HG03280 (cell line): ENCODE measurements at regions not wholly inside any gene's neighbourhood (a gene's known extent, or its start where the extent isn't known, plus 50 kb on each side); places are given as distances from the start of the nearest gene placed in this dataset.

ENCODE experiments used
- ATAC-seq: cut with Tn5 transposase; IDR thresholded peaks from one replicate; pipeline ENCODE4 v1.9.1; 2021; ENCODE audit warnings: mild to moderate bottlenecking, moderate library complexity; ENCODE audit not compliant: unreplicated experiment

DNA sequence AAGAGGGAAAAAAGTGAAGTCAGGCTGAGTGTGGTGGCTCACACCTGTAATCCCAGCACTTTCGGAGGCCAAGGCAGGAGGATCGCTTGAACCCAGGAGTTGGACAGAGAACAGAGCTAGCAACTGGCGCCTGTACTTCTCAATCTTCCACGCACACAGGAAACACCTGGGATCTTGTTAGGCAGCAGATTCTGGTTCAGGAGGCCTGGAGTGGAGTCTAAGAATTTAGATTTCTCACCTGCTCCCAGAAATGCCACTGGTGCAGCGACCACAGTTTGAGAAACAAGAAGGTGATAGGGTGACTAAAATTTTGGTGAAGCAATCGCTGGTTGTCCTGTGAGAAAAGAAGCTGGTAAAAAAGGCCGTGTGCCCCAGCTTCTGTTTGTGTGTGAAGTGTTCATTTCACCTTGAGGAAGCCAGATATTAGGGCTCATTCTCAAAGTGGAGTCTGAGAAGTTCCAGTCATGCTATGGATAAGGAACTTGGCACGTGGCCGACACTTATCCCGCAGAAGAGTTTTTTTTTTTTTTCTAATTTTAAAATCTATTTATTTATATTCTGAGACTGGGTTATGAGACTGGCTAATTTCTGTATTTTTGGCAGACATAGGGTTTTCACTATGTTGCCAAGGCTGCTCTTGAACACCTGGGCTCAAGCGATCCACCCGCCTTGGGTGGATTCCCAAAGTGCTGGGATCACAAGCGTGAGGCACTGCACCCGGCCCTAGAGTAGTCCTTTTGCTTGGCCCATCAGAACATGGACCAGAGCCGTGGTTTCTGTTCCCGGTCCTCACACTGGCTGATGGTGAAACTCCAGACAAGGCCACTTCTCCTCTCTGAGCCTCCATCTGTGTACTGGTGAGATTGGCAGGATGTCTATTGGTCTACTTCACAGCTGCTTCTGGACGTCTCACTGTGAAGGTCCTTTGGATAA is 324.6 kb upstream of the PROK2 start:
- ATAC-seq: no peak

DNA sequence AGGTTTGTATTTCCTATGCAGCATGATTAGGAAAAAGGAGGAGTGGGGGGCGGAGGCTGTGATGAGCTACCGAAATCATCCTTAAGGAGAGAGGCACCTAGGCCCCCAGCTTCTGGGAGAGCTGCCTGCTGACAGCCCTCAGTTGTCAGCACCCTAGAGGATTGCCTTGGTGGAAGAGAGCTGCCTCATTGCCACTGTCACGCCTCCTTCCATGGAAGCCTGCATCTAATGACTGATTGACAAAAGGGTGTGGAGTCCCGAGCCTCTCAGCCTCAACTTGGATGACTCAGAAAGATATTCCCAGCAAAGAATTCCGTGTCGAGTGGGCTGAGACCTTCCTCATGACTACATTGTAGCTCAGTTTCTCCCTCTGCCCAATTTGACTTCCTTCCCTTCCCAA is 320.4 kb upstream of the PROK2 start:
- no peak for ATAC-seq

DNA sequence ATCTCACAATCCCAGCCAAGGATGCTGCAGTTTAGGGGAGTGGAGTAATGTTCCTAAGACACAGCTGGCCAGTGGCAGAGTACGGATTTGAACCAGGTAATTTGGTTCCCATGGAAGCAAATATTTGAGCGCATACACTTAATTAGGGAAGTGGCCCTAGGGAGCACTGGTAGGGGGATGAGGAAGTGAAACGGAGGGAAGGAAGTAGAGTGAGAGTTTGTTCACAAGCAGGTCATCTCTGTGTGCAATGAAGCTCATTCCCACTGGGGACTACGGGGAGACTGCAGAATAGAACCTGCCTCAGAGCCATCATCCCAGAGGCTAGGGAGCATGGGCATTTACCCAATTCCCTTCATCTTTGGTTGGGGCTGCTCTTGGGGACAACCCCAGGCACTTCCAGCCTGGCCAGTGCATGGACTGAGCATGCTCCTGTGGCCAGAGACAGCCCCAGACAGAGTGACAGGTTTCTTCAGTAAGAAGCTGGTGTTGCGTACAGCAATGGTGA is 317.2 kb upstream of the PROK2 start:
- peak; percentile 67 for ATAC-seq

GRCh38 chr3:72101494-72101893 is 316.5 kb upstream of the PROK2 start:
- ATAC-seq: no peak

DNA sequence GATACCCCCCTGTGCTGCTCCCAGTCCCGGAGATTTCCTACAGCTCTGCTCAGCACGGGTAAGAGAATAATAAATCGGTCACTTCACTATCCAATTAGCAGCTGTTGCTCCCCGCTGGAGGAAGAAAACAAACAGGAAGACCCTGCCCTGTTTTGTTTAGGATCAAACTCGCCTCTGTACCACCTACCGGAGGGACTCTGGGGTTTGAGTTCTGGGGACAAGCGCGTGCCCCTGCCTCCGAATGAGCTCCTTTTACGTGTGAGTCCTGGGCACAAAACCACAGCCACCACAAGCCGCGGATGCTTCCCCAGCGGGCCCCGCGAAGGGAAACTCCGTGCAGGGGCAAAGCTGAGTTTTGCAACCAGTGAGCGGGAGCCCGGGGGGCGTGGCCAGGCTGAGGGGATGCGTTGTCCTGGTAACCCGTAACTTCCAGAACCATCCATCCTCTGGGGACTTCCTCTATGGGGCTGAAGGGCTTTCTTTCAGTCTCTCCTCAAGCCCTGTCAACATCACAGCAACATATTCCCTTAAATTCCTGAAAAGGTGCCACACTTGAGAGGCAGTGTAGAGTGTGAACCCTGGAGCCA is 315.7 kb upstream of the PROK2 start:
- peak; percentile 54 for ATAC-seq

GRCh38 chr3:72100080-72100511 is 315.1 kb upstream of the PROK2 start:
- ATAC-seq: no peak

GRCh38 chr3:72099326-72100079 is 314.6 kb upstream of the PROK2 start:
- no peak for ATAC-seq

- no peak for ATAC-seq
These were observed 312.1 kb upstream of the PROK2 start for GRCh38 chr3:72097053-72097452.

GRCh38 chr3:72095521-72095920 is 310.6 kb upstream of the PROK2 start:
- ATAC-seq: no peak

DNA sequence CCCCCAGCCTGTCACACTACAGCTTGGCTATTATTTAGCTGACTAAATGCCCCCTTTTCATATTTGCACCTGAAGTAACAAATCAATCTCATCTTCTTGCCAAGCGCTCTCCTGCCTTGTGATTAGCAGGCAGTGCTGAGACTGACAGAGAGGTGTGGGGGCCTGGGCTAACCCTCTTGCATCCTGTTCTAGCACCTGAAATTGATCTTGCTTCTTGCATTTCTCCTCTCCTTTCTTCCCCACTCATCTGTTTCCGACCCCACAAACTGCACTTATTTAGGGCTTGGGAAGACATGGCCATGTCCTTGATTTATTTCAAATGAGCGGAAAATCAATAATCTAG is 309.0 kb upstream of the PROK2 start:
- ATAC-seq: no peak

GRCh38 chr3:72093270-72093991 is 308.5 kb upstream of the PROK2 start:
- no peak for ATAC-seq

DNA sequence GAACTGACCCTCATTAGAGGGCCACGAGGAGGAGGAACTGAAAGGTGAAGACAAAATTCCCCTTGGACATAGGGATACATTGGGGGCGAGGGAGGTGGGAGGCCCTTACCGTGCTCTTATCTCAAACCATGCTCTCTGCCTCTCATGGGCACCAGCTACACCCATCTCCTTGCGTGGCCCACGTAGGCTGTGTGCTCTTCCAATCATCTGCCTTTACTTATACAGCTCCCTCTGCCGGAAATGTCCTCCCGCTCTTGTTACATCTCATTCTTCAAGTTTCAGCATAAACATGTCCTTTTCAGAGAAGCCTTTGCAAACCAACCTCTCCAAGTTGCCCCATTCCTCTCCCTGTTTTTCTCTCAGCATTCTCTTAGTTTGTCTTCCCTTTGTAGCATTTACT is 307.8 kb upstream of the PROK2 start:
- no peak for ATAC-seq

DNA sequence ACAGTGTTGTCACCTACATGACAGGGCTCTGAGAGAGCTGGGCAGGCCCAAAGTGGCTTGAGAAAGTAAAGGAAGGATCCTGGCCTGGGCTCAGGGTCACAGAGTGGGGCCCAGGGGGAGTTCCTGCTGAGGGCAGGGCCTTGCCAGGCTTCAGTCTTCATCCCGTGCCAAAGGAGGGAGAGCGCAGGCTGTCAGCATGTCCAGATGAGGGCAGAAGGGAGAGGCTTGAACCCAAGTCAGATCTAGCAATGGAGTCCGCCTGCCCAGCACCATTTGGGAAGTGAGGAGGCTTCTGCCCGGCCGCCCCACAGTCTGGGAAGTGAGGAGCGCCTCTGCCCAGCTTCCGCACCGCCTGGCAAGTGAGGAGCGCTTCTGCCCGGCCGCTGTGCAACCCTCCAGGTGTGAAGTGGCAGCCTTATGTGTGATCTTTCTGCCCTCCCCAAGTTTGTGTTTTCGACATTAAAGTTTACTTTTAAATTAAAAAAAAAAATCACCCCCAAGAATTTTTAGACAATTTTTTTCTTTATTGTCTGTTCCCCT is 303.6 kb upstream of the PROK2 start:
- no peak for ATAC-seq

GRCh38 chr3:72087420-72087819 is 302.5 kb upstream of the PROK2 start:
- ATAC-seq: no peak

GRCh38 chr3:72086743-72087087 is 301.8 kb upstream of the PROK2 start:
- no peak for ATAC-seq

DNA sequence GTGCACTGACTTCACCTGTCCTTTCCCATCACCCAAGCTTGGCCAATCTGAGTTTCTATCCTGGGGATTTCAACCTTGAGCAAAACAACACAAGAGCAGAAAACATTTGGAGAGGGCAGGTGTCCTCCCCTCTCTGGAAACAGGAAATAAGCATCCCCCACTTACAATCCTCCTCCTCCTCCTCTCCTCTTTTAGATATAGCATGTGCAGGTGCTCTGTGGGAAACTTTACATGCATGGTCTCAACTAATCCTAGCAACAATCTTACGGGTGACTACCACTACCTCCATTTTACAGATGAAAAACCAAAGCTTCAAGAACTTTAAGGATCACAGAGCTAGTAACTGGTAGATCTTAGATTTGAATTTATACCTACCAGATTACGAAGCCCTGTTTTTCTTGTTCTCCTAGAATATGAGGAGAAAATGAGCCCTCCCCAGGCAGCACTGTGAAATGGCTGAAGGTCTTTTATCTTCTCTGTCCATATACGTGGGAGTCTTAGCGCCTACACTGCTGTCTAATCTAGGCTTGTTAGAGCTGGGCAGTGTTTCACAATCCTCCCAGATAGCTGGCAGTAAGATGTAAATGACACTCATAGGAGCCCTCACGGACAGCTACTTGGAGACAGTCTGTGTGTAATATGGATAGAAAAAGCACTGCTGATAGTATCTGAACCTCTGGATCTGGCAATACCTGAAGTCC is 301.2 kb upstream of the PROK2 start:
- ATAC-seq: no peak

GRCh38 chr3:72085036-72085435 is 300.1 kb upstream of the PROK2 start:
- no peak for ATAC-seq

DNA sequence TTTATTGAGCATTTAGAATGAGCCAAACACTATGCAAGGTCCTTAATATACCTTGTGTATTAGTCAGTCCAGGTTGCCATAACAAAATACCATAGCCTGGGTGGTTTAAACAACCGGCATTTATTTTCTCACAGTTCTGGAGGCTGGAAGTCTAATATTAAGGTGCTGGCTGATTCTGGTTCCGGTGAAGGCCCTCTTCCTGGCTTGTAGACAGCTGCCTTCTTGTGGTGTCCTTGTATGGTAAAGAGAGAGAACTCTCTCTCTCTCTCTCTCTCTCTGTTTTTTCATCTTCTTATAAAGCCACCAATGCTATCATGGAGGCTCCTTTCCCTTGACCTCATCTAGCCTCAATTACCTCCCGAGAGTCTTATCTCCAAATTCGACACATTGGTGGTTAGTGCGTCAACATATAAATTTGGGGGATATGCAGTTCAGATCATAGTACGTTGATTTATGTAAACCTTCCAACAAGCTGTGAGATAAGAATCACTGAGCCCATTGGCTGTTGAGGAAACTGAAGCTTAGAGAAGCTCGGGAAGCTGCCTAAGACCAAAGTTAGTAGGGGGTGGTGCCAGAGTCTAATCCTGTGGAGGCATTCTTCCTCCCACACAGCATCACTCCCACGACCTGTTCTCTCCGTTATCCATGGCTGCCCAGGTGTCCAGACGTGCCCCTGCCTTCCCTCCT is 298.0 kb upstream of the PROK2 start:
- no peak for ATAC-seq

GRCh38 chr3:72082186-72082715 is 297.3 kb upstream of the PROK2 start:
- peak; percentile 49 for ATAC-seq
